ENCODE measurements at regions not wholly inside any gene's neighbourhood (a gene's known extent, or its start where the extent isn't known, plus 50 kb on each side); places are given as distances from the start of the nearest gene placed in this dataset.

DNA sequence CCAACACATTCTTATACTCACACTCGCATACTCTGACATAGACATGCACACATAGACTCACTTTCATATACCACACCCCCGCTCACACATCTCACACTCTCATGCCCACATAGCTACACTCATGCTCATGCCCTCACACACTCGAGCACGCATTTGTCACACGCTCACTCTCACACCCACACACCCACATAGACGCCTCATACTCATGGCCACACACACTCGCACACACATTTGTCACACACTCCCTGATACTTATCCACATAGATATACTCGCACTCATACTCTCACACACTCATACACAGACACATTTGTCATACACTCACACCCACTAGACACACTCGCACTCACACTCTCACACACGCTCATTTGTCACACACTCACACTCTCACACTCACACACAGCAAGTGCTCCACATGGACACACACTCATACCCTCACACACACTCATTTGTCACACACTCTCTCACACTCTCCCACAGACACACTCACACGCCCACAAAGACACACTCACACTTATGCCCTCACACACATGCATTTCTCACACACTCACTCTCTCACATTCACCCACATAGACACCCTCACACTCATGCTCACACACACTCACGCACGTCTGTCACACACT, 50.9 kb downstream of the TNP1 start:
- no peak for DNase-seq (ENCODE audit: low read depth)

- no peak for DNase-seq (ENCODE audit: low read depth)
These were observed 52.0 kb downstream of the TNP1 start for GRCh38 chr2:216807857-216808272.

GRCh38 chr2:216804357-216805350, 55.2 kb downstream of the TNP1 start:
- no peak for DNase-seq (ENCODE audit: low read depth)

GRCh38 chr2:216803791-216804190, 56.1 kb downstream of the TNP1 start:
- DNase-seq (ENCODE audit: low read depth): no peak

- no peak for DNase-seq (ENCODE audit: low read depth)
These were observed 57.2 kb downstream of the TNP1 start for GRCh38 chr2:216802516-216803215.

DNA sequence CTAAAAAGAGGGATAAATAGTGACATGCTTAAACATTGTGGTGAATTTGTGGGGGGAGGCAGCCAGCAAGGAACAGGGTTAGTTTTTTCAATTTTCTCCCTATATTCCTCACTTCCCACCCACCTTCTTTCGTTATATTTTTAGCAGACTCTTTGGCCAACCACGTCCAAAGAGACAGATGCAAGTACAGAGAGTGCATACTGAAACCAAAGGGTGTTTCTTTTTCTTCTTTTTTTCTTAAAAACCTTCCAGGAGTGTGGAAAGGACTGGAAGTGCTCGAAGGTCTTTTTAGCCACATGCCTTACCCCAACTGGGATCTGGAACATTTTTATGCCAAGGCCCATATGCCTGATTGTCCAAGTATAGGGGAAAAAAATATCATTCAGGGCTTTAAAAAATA, 59.0 kb downstream of the TNP1 start:
- no peak for DNase-seq (ENCODE audit: low read depth)

- no peak for DNase-seq (ENCODE audit: low read depth)
These were observed 59.9 kb downstream of the TNP1 start for GRCh38 chr2:216799873-216800431.

DNA sequence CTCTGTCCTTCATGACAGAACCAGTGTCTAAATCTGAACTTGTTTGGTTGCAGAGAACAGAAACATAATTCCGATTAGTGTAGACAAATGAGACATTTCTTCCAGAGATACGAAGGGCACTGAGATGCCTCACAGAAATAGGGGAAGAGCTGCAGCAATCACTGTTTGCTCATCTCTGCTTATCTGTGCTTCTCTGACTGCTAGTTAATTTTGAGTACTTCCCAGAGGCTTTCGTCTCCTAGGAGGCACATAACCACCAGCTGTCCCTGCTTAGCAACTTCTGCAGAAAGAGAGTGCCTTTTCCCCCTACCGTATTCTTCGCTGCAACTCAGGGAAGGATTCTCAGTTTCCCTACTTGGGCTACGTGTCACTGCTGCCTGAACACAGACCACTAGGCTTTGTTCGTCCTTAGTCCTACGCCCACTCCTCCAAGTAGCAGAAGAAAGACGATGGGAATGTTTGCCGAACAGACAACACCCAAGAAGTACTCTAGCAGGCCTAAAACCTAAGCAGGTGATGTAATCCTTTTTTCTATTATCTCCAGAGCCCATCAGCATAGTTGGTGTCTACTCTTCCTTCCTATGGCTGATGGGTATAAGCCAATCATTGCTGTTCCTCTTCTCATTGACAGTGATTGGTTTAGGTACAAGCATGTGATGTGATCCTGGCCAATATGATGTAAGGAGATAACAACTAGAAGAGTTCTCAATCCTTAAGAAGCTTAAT, 63.6 kb downstream of the TNP1 start:
- DNase-seq (ENCODE audit: low read depth): no peak

DNA sequence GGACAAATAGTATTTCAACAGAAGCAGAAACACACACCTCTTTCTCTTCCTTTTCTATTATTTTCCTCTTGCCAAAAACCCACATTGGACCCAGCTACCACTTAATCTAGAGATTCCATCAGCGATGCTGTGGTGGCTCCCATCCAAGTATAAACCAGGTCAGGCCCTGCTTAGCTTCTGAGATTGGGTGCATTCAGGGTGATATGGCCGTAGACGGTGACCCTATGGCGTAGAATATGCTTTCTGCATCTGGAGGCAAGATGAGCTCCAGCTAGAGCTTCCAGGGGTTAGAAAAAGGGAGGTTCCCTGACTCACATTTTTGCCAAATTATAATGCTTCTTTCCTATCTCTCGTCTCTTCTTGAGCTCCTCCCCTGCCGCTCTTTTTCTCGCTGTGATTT, 66.5 kb downstream of the TNP1 start:
- no peak for DNase-seq (ENCODE audit: low read depth)

GRCh38 chr2:216792222-216793021, 67.4 kb downstream of the TNP1 start:
- DNase-seq (ENCODE audit: low read depth): peak; percentile 50

DNA sequence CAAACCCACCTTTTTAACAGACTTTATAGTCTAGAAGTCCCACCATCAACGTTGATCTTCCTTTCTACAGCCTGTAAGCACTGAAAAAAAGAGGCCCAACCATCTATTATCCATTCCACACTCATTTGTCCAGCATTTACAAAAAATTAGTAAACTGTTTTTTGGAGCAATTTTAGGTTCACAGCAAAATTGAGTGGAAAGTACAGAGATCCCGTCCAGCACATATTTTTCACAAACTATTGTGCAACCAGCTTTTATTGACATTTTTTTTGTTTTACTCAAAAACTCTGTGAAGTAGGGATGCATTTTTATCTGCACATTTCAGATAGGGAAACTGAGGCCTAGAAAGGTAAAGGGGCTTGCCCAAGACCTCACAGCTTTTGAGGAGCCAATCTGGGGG, 68.6 kb downstream of the TNP1 start:
- no peak for DNase-seq (ENCODE audit: low read depth)

GRCh38 chr2:216789081-216789480, 70.8 kb downstream of the TNP1 start:
- DNase-seq (ENCODE audit: low read depth): no peak

DNA sequence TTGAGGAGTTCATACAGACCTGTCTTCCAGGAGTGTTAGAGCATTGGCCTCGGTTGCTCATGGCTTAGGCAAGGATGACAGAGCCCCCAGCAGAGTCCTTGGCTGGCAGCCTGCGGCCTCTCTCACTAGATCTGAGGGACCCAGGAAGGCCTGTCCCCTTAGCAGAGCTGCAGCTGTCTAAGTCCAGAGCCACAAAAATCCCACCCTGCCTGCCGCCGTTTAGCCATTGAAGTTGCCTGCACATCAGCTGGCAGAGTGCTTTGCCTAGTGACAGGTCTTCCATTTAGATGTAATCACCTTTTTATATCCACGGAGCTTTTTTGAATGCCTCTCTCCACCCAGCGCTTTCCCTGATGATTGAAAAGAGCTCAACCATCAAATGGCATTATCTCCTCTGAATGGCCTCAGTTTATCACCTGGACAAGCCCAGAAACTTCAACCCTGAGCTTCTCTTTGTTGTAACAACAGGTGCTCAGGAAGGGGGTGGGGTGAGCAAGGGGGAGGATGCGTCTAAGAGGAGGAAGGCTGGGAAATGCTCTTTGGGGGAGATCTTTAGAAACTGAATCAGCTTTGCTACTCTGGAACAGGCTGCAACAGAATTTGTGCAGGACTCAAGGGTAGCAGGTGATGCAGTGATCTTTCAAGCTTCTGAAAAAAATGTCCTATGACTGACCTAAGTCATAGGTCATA, 71.9 kb downstream of the TNP1 start:
- no peak for DNase-seq (ENCODE audit: low read depth)

- no peak for DNase-seq (ENCODE audit: low read depth)
These were observed 73.2 kb downstream of the TNP1 start for GRCh38 chr2:216786676-216787075.

DNA sequence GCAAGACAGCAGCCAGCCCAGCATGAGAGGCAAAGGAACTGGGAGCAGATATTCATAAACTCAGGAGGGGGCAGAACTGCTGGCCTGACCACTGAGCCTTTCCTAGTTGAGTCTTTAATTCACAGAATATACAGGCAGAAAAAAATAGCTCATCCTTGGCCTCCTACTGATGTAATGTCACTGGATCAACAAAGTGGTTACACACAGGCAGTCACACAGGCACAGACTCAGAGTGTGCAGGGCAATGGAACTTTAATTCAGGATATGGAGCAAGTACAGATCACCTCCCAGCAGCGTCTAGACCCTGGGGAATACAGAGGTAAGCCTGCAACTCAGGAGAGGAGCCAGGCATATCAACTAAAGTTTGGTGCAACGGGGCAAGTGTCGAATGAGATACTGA, 75.4 kb downstream of the TNP1 start:
- DNase-seq (ENCODE audit: low read depth): no peak

DNA sequence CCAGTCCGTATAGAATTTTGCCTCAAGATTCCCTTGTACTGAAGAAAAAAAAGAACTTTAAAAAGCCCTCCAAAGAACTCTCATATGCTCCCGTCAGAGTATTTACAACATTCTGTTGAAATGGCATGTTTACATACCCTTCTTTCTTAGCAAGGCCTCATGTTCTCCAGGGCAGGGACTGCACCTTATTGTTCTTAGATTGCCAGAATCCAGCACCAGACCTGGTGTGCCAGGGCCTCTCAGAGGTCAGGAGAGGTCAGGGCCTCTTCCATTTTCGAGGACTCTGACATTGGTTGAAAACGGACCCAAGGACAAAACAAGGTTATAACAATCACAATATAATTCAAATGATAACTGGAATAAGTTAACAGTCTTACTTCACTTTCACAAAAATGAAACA, 78.2 kb downstream of the TNP1 start:
- no peak for DNase-seq (ENCODE audit: low read depth)

- DNase-seq (ENCODE audit: low read depth): no peak
These were observed 79.0 kb downstream of the TNP1 start for GRCh38 chr2:216780843-216781242.

DNA sequence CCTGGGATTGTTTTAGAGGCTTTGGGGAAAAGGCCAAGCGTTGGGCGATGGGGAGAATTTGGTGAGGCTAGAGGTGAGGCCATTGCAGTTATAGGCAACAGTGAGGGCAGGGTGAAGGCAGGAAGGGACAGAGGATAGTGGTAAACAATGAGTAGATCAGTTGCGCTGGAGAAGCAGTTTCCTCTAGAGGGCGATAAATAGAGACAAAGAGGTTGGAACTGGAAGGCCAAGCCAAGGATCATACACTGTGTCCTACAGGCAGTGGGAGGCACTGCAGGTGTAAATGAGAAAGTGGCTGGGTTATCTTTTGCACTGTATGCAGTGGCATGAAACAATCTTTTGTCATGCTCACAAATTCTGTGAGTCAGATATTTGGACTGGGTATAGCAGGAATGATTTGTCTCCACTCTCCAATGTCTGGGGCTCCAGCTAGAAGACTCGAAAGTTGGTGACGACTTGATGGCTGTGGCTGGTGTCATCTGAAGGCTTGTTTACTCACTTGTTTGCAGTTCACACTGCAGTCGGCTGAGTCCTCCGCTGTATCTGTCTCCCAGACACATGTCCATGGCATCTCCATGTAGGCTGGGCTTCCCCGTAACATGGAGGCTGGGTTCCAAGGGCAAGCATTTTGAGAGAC, 82.1 kb downstream of the TNP1 start:
- peak; percentile 30 for DNase-seq (ENCODE audit: low read depth)

DNA sequence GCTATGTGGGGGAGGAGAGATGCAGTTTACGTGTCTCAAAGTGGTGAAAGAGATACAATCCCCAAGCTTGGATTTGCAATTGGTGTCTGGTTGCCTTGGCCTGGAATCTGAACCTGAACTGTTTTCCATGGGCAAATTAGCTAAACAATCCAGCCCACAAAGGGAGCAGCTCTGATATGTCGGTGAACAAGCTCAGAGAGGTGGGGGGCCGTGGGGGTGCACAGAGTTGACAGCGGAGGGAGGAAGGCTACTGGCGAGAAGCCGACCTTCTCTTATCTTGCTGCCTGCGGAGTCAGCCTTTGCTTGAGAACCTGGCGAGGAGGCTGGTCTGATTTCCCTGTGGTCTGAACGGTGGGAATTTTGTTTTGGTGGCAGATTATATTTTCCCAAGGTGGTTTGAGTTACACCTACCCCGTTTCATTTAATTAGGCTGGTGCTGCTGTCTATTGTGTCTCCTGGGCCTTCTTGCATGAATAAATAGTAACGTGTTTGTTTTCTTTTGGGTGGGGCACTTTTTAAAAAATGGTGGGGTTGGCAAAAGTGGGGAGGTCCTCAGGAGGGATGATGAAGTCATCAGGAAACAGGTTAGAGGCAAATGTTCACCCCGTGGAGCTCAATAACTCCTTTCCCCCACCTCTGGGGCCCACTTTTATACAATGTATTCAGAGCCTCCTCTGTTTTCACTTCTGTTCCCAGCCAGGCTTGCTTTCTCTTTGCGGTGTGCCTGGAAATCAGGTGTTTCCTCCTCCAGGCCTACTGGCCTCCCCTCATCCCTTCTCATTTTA, 80.9 kb upstream of the IGFBP5 start:
- DNase-seq (ENCODE audit: low read depth): no peak

Measured in fibroblast of the conjunctiva (primary cell).